ENCODE measurements at regions not wholly inside any gene's neighbourhood (a gene's known extent, or its start where the extent isn't known, plus 50 kb on each side); places are given as distances from the start of the nearest gene placed in this dataset.

GRCh38 chr4:31411565-31411964, 691.4 kb downstream of the PCDH7 start:
- Histone ChIP-seq H3K36me3 (no peaks in the 10 kb centered on the region), H3K27ac (replicated peaks in 1 of 4) (no peak overlapping the region), H3K27me3 (no peaks in the 10 kb centered on the region), H3K9me3 (no peaks in the 10 kb centered on the region), H3K4me3 (no peak overlapping the region), H3K4me1 (no peaks in the 10 kb centered on the region)
- TF ChIP-seq POLR2AphosphoS5 (IDR thresholded peaks at IDR 0.05) (no peak), POLR2A (IDR thresholded peaks at IDR 0.05; ENCODE audit: low read depth) (no peak)
- WGBS: 90% methylated on average over 1 of the region's 1 CpG
- intact Hi-C loops (cut with DNase I): no loop called here
- DNase-seq (ENCODE audit: extremely low spot score): no peak

DNA sequence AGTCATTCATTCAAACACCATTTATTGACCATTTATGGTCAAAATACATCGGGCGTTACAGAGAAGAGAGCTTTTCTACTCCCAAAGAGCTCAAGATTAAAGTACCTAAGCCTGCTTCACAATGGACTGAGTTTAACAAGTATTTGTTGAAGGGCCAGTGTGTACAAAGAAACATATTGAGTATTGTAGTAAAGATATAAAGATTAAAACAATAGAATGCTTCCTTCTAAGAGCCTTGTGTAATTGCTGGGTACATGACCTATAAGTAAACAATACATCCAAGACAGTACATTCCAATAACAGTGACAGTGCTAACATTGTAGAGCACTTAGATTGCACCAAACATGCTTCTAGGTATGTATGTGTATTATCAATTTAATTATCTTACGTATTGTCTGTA, 695.5 kb downstream of the PCDH7 start:
- 96% methylated on average over 3 of the region's 3 CpGs for WGBS
- TF ChIP-seq EP300 (IDR thresholded peaks at IDR 0.05) (no peak), POLR2AphosphoS5 (IDR thresholded peaks at IDR 0.05) (no peak), CTCF (IDR thresholded peaks at IDR 0.05) (no peak), POLR2A (IDR thresholded peaks at IDR 0.05; ENCODE audit: low read depth) (no peak)
- no peaks in the 10 kb centered on the region for H3K9me3 ChIP-seq

DNA sequence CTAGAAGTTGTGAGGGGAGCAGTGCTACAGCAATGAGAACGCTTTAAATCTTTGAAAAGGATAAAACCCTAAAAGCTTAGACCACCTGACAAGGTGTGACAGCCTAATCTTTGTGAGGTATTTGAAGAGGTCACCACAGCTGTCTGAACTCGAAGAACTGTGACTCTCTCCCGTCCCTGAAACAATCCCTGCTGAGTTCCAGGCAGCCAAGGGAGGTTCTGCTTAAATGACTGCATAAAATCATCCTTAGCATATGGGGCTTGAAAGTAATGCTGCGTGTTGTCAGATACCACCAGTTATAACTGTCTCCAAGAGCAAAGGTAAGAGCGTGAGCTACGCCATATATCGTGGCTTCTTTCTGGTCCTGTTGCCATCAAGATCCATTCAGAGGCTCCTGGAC, 696.3 kb downstream of the PCDH7 start:
- 96% methylated on average over 7 of the region's 7 CpGs for WGBS
- intact Hi-C loops (cut with DNase I): no loop called here
- H3K4me1 ChIP-seq: no peaks in the 10 kb centered on the region
- no peaks in the 10 kb centered on the region for H3K36me3 ChIP-seq
- H3K4me3 ChIP-seq: no peak overlapping the region
- TF ChIP-seq CTCF (IDR thresholded peaks at IDR 0.05): no peak
- TF ChIP-seq POLR2AphosphoS5 (IDR thresholded peaks at IDR 0.05): no peak
- TF ChIP-seq EP300 (IDR thresholded peaks at IDR 0.05): no peak
- TF ChIP-seq POLR2A (IDR thresholded peaks at IDR 0.05; ENCODE audit: low read depth): no peak
- no peak for DNase-seq (ENCODE audit: extremely low spot score)
- H3K27ac ChIP-seq (replicated peaks in 1 of 4): no peak overlapping the region
- H3K9me3 ChIP-seq: no peaks in the 10 kb centered on the region
- H3K27me3 ChIP-seq: no peaks in the 10 kb centered on the region

More for the DNA sequence above, 695.5 kb downstream of the PCDH7 start:
- Histone ChIP-seq H3K4me3 (no peak overlapping the region), H3K27ac (replicated peaks in 1 of 4) (no peak overlapping the region), H3K4me1 (no peaks in the 10 kb centered on the region), H3K27me3 (no peaks in the 10 kb centered on the region), H3K36me3 (no peaks in the 10 kb centered on the region)
- intact Hi-C loops (cut with DNase I): no loop called here
- DNase-seq (ENCODE audit: extremely low spot score): no peak

GRCh38 chr4:31417040-31417439, 696.9 kb downstream of the PCDH7 start:
- Histone ChIP-seq H3K27ac (replicated peaks in 1 of 4) (no peak overlapping the region), H3K36me3 (no peaks in the 10 kb centered on the region), H3K27me3 (no peaks in the 10 kb centered on the region), H3K4me3 (no peak overlapping the region), H3K4me1 (no peaks in the 10 kb centered on the region), H3K9me3 (no peaks in the 10 kb centered on the region)
- TF ChIP-seq EP300 (IDR thresholded peaks at IDR 0.05) (no peak), POLR2A (IDR thresholded peaks at IDR 0.05; ENCODE audit: low read depth) (no peak), CTCF (IDR thresholded peaks at IDR 0.05) (no peak), POLR2AphosphoS5 (IDR thresholded peaks at IDR 0.05) (no peak)
- WGBS: 80% methylated on average over 3 of the region's 3 CpGs
- intact Hi-C loops (cut with DNase I): no loop called here
- no peak for DNase-seq (ENCODE audit: extremely low spot score)

- Histone ChIP-seq H3K27me3 (no peaks in the 10 kb centered on the region), H3K9me3 (no peaks in the 10 kb centered on the region), H3K4me3 (no peak overlapping the region), H3K36me3 (no peaks in the 10 kb centered on the region), H3K4me1 (no peaks in the 10 kb centered on the region), H3K27ac (replicated peaks in 1 of 4) (no peak overlapping the region)
- DNase-seq (ENCODE audit: extremely low spot score): no peak
- WGBS: 91% methylated on average over 2 of the region's 2 CpGs
- no peak for TF ChIP-seq CTCF (IDR thresholded peaks at IDR 0.05)
- TF ChIP-seq EP300 (IDR thresholded peaks at IDR 0.05): no peak
- TF ChIP-seq POLR2AphosphoS5 (IDR thresholded peaks at IDR 0.05): no peak
- TF ChIP-seq POLR2A (IDR thresholded peaks at IDR 0.05; ENCODE audit: low read depth): no peak
- intact Hi-C loops (cut with DNase I): no loop called here
Measured at GRCh38 chr4:31422006-31422405, 701.8 kb downstream of the PCDH7 start.
